GM19395 (cell line): ENCODE measurements at regions not wholly inside any gene's neighbourhood (a gene's known extent, or its start where the extent isn't known, plus 50 kb on each side); places are given as distances from the start of the nearest gene placed in this dataset.
A peak's percentile ranks its signal among the peaks of the same experiment; 100 is the strongest.

ENCODE experiments used
- ATAC-seq: cut with Tn5 transposase; IDR thresholded peaks from one replicate; pipeline ENCODE4 v1.9.1; 2021; ENCODE audit warnings: mild to moderate bottlenecking, moderate library complexity; ENCODE audit not compliant: unreplicated experiment

GRCh38 chr3:34851137-34851536 is 788.2 kb upstream of the ARPP21 start:
- no peak for ATAC-seq

GRCh38 chr3:34852844-34853439 is 786.4 kb upstream of the ARPP21 start:
- ATAC-seq = no peak

GRCh38 chr3:34856081-34856947 is 783.0 kb upstream of the ARPP21 start:
- ATAC-seq = no peak

- peak; percentile 55 for ATAC-seq
Measured at GRCh38 chr3:34858067-34858660, 781.2 kb upstream of the ARPP21 start.

- no peak for ATAC-seq
Measured at GRCh38 chr3:34859746-34860145, 779.6 kb upstream of the ARPP21 start.

- ATAC-seq = no peak
Measured at GRCh38 chr3:34862456-34862855, 776.9 kb upstream of the ARPP21 start.

- no peak for ATAC-seq
Measured at GRCh38 chr3:34863485-34863884, 775.8 kb upstream of the ARPP21 start.

GRCh38 chr3:34864011-34864410 is 775.3 kb upstream of the ARPP21 start:
- ATAC-seq = no peak

- ATAC-seq = no peak
Measured at GRCh38 chr3:34865346-34865745, 774.0 kb upstream of the ARPP21 start.

GRCh38 chr3:34868935-34869334 is 770.4 kb upstream of the ARPP21 start:
- no peak for ATAC-seq

GRCh38 chr3:34869696-34870095 is 769.6 kb upstream of the ARPP21 start:
- no peak for ATAC-seq

GRCh38 chr3:34872406-34872805 is 766.9 kb upstream of the ARPP21 start:
- no peak for ATAC-seq

- ATAC-seq = no peak
Measured at GRCh38 chr3:34876997-34877396, 762.3 kb upstream of the ARPP21 start.

- no peak for ATAC-seq
Measured at GRCh38 chr3:34878488-34878887, 760.8 kb upstream of the ARPP21 start.

GRCh38 chr3:34881026-34881425 is 758.3 kb upstream of the ARPP21 start:
- ATAC-seq = no peak

GRCh38 chr3:34882764-34883163 is 756.6 kb upstream of the ARPP21 start:
- ATAC-seq = no peak

GRCh38 chr3:34884007-34884406 is 755.3 kb upstream of the ARPP21 start:
- no peak for ATAC-seq

- ATAC-seq = no peak
Measured at GRCh38 chr3:34886443-34886842, 752.9 kb upstream of the ARPP21 start.

- ATAC-seq = no peak
Measured at GRCh38 chr3:34889641-34890040, 749.7 kb upstream of the ARPP21 start.

GRCh38 chr3:34890247-34890646 is 749.1 kb upstream of the ARPP21 start:
- ATAC-seq = no peak

- no peak for ATAC-seq
Measured at GRCh38 chr3:34891941-34892340, 747.4 kb upstream of the ARPP21 start.

- ATAC-seq = no peak
Measured at GRCh38 chr3:34895841-34896240, 743.5 kb upstream of the ARPP21 start.
